ENCODE measurements at regions not wholly inside any gene's neighbourhood (a gene's known extent, or its start where the extent isn't known, plus 50 kb on each side); places are given as distances from the start of the nearest gene placed in this dataset.

DNA sequence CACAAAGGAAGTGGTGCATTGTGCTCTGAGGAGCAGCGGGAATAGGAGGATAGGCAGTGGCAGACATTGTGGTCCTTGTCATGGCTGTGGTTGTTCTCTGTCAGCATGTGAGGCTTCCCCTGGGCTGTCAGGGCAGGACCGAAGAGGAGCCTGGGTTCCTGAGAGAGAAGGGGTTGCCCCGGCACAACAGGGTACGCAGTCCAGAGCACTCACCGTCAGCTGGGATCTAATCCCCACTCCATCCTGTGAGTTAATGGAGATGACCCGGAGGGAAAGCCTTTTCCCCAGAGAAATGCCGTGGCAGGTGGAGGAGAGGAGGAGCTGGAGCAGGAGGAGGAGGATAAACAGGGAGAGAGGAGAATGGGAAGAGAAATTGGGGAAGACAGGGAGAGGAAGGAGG lies 396.7 kb upstream of the HS6ST1 start:
- no peak for DNase-seq

DNA sequence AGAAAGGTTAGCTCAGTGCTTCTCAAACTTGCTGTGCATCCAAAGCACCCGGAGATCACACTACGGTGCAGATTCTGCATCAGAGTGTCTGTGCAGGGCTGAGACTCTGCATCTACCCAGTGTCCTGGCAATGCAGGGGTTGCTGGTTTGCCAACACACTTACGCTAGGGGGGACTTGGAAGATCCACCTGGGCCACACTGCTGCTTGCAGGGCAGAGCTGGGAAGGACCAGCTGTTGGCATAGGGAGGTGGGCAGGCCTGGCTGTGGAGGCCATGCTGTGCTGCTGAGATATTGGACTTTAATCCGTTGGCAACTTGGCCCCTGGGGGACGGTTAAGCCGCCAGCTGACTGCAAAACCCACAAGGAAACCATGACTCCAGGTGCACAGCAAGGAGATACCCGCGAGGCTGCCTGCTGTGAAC lies 397.6 kb upstream of the HS6ST1 start:
- no peak for DNase-seq

DNA sequence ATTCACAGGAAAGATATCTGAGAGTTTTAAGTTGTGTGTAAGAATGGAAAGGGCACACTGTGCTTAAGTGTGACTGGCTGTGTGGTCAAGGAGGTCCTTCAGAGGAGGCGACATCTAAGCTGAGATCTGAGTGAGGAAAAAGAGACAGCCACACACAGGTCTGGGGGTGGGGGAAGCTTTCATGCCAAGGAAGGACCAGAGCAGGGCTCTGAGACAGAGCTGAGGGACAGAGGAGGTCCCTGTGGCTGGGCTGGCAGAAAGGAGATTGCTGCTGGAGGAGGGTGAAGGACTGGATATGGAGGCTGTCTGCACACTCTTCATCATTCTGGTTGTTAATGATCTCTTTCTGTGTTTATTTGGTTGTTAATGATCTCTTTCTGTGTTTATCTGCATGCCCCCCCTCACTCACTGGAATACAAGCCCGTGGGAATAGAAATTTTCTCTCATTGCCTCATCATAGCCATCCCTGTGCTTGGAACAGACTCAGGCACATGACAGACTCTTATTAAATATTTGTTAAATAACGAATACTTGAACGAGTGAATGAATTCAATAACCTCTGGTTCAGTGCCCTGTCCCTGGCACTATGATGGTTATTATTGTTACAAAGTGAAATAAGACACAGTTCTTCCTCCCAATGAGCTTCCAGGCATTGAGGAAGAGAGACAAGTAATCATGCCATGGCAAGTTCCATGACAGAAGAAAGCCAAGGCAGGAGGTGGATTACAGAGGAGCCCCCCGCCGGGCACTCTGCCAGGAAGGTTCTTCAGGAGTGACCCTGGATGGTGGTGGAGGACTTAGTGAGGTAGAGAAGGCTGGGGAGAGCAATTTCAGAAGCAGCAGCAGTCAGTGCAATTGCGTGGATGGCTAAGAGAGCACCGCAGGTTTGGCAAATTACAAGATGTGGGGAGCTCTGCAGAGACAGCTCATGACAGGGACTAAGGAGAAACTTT lies 399.4 kb upstream of the HS6ST1 start:
- no peak for DNase-seq

DNA sequence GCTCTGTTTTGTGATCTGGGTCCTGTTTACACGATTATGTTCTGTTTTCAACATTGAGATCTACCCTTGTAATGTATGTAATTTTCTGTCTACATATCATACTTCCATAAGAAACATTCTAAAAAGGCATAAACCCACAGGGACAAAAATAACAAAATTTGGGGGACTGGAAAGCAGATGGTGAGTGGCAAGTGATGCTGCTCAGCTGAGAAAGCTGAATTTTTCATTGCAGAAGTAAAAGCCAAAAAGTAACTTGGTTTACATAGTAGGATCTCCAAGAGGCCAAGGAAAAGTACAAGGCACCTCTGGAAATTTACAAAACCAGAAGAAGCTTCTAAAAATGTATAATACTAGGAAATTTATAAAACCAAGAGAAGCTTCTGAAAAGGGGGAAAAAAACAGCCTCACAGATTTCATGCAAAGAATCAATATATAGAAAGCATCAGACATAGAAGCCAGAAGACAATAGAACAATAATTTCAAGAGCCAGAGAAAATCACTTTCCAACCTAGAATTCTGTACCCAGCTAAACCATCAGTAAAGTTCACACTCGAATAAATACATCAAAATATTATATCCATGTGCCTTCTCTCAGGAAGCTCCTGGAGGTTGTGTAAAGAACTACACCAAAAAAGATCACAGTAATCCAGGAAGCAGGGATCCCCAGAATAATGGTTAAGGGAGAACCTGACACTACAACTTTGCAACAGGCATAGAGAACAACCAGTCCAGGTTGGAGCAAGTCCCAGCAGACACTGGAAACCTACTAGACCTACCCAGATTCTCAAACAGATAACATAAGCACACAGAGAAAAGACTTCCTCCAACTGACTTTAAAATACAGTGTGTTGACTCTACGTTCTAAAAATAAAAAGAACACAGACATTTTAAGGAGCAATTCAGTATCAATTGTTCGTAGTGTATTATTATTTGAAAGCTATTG lies 401.7 kb upstream of the HS6ST1 start:
- no peak for DNase-seq

GRCh38 chr2:128721096-128721495 lies 402.4 kb upstream of the HS6ST1 start:
- no peak for DNase-seq

- no peak for DNase-seq
Measured at GRCh38 chr2:128722489-128722888, 403.8 kb upstream of the HS6ST1 start.

DNA sequence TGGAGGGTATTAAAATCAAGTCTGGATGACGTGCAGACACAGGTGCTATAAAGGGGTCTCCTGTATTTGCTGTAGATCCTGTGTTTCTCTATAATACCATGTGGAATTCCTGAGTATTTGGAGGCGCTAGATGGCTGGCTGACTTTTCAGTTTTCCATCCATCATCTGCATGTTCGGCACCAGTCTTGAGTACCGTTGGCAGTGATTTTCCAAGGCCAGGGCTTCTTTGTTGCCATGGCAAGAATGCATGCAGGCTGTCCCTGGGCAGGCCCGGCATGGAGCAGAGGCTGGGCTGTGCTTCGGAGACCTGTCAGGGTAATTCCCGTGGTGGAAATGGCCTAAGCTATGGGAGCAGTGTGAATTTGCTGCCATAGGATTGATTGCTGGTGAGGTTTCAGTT lies 405.9 kb upstream of the HS6ST1 start:
- no peak for DNase-seq

- DNase-seq = no peak
Measured at GRCh38 chr2:128724972-128725371, 406.3 kb upstream of the HS6ST1 start.

DNA sequence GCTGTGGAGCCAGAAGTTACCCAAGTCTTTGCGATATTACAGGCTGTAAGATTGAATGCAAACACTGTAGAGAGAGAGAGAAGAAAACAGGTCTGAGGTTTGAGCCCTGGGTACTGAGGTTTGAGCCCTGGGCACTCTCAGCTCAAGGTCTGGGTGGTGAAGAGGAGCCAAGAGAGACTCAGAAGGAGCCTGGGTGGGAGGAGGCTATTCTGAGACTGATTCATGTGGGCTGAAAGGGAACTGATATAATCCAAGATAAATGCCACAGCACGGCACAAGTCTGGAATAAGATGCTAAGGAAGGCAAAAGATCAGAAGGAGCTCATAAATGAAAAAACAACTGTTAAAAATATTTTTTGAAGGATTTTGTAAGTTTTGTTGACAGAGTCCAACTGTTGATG lies 407.6 kb upstream of the HS6ST1 start:
- no peak for DNase-seq

- DNase-seq = no peak
Measured at GRCh38 chr2:128726911-128727310, 408.2 kb upstream of the HS6ST1 start.

GRCh38 chr2:128727404-128727803 lies 408.7 kb upstream of the HS6ST1 start:
- DNase-seq = no peak

DNA sequence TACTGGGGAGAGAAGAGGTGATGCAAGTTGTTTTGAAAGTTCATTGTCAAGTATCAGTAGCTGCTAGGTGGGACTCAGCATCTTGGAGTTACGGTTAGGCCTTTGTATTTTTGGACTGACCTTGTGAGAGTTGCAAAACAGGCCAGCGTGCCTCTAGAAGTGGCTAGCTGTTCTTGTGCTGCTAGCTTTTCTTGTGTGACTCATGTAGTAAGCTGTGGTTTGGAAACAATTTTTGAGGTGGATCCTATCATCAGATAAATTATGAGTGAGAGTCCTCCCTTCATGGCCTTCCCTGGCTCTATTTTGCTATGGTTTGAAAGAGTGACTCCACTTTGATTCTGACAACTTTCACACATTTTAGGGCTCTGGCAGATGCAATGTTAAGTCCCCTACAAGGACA lies 409.2 kb upstream of the HS6ST1 start:
- no peak for DNase-seq

DNA sequence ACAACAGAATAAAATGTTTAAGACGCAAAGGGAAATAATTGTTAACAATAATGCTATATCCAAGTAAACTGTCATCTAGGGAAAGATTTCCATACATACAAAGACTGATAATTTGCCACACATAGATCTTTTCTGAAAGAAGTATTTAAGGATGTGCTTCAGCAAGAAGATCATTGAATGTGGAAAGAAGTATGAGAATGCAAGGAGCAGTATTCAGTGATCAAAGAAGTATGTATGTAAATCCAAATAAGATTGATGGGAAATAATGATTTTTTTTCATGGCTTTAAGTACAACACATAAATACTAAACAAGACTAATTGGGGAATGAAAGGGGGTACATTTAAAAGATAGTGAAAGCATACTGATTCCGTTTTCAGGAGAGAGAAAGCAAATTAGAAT lies 410.4 kb upstream of the HS6ST1 start:
- no peak for DNase-seq

- DNase-seq = no peak
Measured at GRCh38 chr2:128731994-128732650, 413.5 kb upstream of the HS6ST1 start.

- DNase-seq = no peak
Measured at GRCh38 chr2:128732976-128733431, 414.3 kb upstream of the HS6ST1 start.

GRCh38 chr2:128733450-128733849 lies 414.8 kb upstream of the HS6ST1 start:
- DNase-seq = no peak

- no peak for DNase-seq
Measured at GRCh38 chr2:128734521-128735295, 416.0 kb upstream of the HS6ST1 start.

GRCh38 chr2:128735296-128735960 lies 416.8 kb upstream of the HS6ST1 start:
- DNase-seq = no peak

- DNase-seq = no peak
Measured at GRCh38 chr2:128736046-128736688, 417.5 kb upstream of the HS6ST1 start.

GRCh38 chr2:128736689-128737545 lies 418.2 kb upstream of the HS6ST1 start:
- DNase-seq = peak; percentile 46
